H1 (cell line): ENCODE measurements at regions not wholly inside any gene's neighbourhood (a gene's known extent, or its start where the extent isn't known, plus 50 kb on each side); places are given as distances from the start of the nearest gene placed in this dataset.

Experiments used
- CTCF ChIA-PET: fragments of 300-600 bp; sonication (Branson Sonifier 250); formaldehyde crosslinking; loops from one replicate; lab custom pipeline; 2021; ENCODE audit not compliant: partially characterized antibody; lab: Charles Lee
- POLR2A ChIA-PET: fragments of 300-600 bp; sonication (Branson Sonifier 250); formaldehyde crosslinking; loops from one replicate; lab custom pipeline; 2021; ENCODE audit warnings: inconsistent platforms; ENCODE audit not compliant: partially characterized antibody; lab: Charles Lee
- DNase-seq, 2 experiments: peaks; one replicate each; pipeline versions ENCODE4 v3.0.0 to v3.0.0-alpha.2; 2010 to 2022; ENCODE audit warnings: low spot score in 2 of 2, low read depth in 1 of 2, mixed read lengths in 1 of 2
- FAIRE-seq: peaks from 2 replicates; lab custom pipeline; 2011; peaks lifted over from hg19 to GRCh38; lab: Jason Lieb, UNC
- H2AFZ ChIP-seq: 2 replicates; pipeline ENCODE4 v1.8.1; 2012; ENCODE audit warnings: low read length, inconsistent platforms
- H2AK5ac ChIP-seq: 2 replicates; pipeline ENCODE4 v1.6.1; 2013; ENCODE audit warnings: low read depth, low read length
- H2BK120ac ChIP-seq: replicated peaks from 2 replicates; pipeline ENCODE3; 2013; ENCODE audit warnings: low read depth, low read length, inconsistent platforms
- H2BK12ac ChIP-seq: 2 replicates; pipeline ENCODE4 v1.6.1; 2013; ENCODE audit warnings: low read depth, low read length
- H2BK15ac ChIP-seq: 2 replicates; pipeline ENCODE4 v1.6.1; 2013; ENCODE audit warnings: low read length
- H2BK20ac ChIP-seq: 2 replicates; pipeline ENCODE4 v1.6.1; 2013; ENCODE audit warnings: low read length
- H2BK5ac ChIP-seq: 2 replicates; pipeline ENCODE4 v1.6.1; 2013; ENCODE audit warnings: low read depth, low read length
- H3K14ac ChIP-seq: 2 replicates; pipeline ENCODE4 v1.6.1; 2013; ENCODE audit warnings: inconsistent platforms; ENCODE audit not compliant: insufficient read length
- H3K18ac ChIP-seq: 2 replicates; pipeline ENCODE4 v1.6.1; 2013; ENCODE audit warnings: low read length; ENCODE audit errors: extremely low read depth
- H3K23ac ChIP-seq: 2 replicates; pipeline ENCODE4 v1.6.1; 2013; ENCODE audit warnings: inconsistent platforms; ENCODE audit not compliant: insufficient read length
- H3K23me2 ChIP-seq: 2 replicates; pipeline ENCODE4 v1.6.1; 2013; ENCODE audit warnings: low read depth, low read length
- H3K27ac ChIP-seq: 2 replicates; pipeline ENCODE4 v1.6.1; 2011; ENCODE audit warnings: low read depth, low read length, inconsistent platforms
- H3K27me3 ChIP-seq, 4 experiments: replicated peaks in 1 of 4; 1 replicate in 1 of 4; 2 replicates in 3 of 4; pipeline versions ENCODE4 v1.6.1 to v1.8.1; 2011 to 2013; ENCODE audit warnings: low read length in 3 of 4, mild to moderate bottlenecking in 3 of 4, inconsistent platforms in 2 of 4, mixed read lengths in 2 of 4, moderate library complexity in 1 of 4; ENCODE audit not compliant: control insufficient read depth in 3 of 4, insufficient read depth in 3 of 4; ENCODE audit errors: extremely low read depth in 1 of 4
- H3K36me3 ChIP-seq, 4 experiments: 2 replicates each; pipeline versions ENCODE4 v1.6.1 to v1.8.1; 2011 to 2013; ENCODE audit warnings: mild to moderate bottlenecking in 4 of 4, low read length in 3 of 4, moderate library complexity in 2 of 4, control low read depth in 1 of 4, inconsistent platforms in 1 of 4; ENCODE audit not compliant: insufficient read depth in 4 of 4, control insufficient read depth in 2 of 4
- H3K4ac ChIP-seq: replicated peaks from 2 replicates; pipeline ENCODE3; 2013; ENCODE audit warnings: low read length, low read depth, mixed read lengths, inconsistent platforms; ENCODE audit not compliant: insufficient read length
- H3K4me1 ChIP-seq, 4 experiments: replicated peaks in 1 of 4; 1 replicate in 1 of 4; 2 replicates in 3 of 4; pipeline versions ENCODE4 v1.6.1 to v1.8.1; 2011 to 2013; ENCODE audit warnings: low read length in 3 of 4, inconsistent platforms in 2 of 4, mixed read lengths in 1 of 4; ENCODE audit not compliant: insufficient read depth in 4 of 4, control insufficient read depth in 3 of 4
- H3K4me2 ChIP-seq, 2 experiments: 2 replicates each; pipeline versions ENCODE4 v1.6.1 to v1.8.1; 2011 to 2013; ENCODE audit warnings: low read depth in 2 of 2, low read length in 2 of 2, control low read depth in 1 of 2, inconsistent platforms in 1 of 2, mild to moderate bottlenecking in 1 of 2; ENCODE audit not compliant: insufficient read depth in 1 of 2
- H3K4me3 ChIP-seq, 4 experiments: fragments of 200-600, 300-600 bp in 1 of 4; sonication (generic), shearing (Covaris generic), sonication (Bioruptor Twin) in 1 of 4; 2 replicates each; pipeline versions ENCODE4 v1.5.1 to v1.8.1; 2011 to 2016; ENCODE audit warnings: low read length in 4 of 4, low read depth in 3 of 4, control low read depth in 2 of 4, inconsistent platforms in 2 of 4, mild to moderate bottlenecking in 2 of 4, mixed read lengths in 1 of 4, moderate library complexity in 1 of 4; ENCODE audit not compliant: insufficient read depth in 2 of 4; ENCODE audit errors: extremely low read depth in 1 of 4
- H3K56ac ChIP-seq: replicated peaks from 2 replicates; pipeline ENCODE3; 2013; ENCODE audit warnings: low read depth, mild to moderate bottlenecking, mixed read lengths, low read length, inconsistent platforms; ENCODE audit not compliant: insufficient read length
- H3K79me1 ChIP-seq: 2 replicates; pipeline ENCODE4 v1.6.1; 2013; ENCODE audit warnings: low read depth, low read length, control low read depth
- H3K79me2 ChIP-seq, 2 experiments: 2 replicates each; pipeline versions ENCODE4 v1.6.1 to v1.8.1; 2012 to 2013; ENCODE audit warnings: low read length in 2 of 2, mild to moderate bottlenecking in 2 of 2, inconsistent platforms in 1 of 2; ENCODE audit not compliant: insufficient read depth in 2 of 2, control insufficient read depth in 1 of 2
- H3K9ac ChIP-seq, 4 experiments: replicated peaks in 1 of 4; 1 replicate in 1 of 4; 2 replicates in 3 of 4; pipeline versions ENCODE4 v1.6.1 to v1.8.1; 2011 to 2013; ENCODE audit warnings: low read depth in 3 of 4, low read length in 3 of 4, control low read depth in 2 of 4, mild to moderate bottlenecking in 2 of 4, moderate library complexity in 2 of 4, inconsistent platforms in 1 of 4; ENCODE audit errors: extremely low read depth in 1 of 4
- H3K9me3 ChIP-seq, 2 experiments: 2 replicates each; pipeline versions ENCODE4 v1.6.1 to v1.8.1; 2012 to 2013; ENCODE audit warnings: mild to moderate bottlenecking in 2 of 2, moderate library complexity in 2 of 2, control low read depth in 1 of 2, inconsistent platforms in 1 of 2, low read depth in 1 of 2, low read length in 1 of 2, mixed read lengths in 1 of 2; ENCODE audit not compliant: insufficient read depth in 2 of 2
- H4K20me1 ChIP-seq, 2 experiments: replicated peaks in 1 of 2; 2 replicates each; pipeline versions ENCODE3 to v1.8.1; 2011 to 2013; ENCODE audit warnings: inconsistent platforms in 2 of 2, low read length in 2 of 2, mild to moderate bottlenecking in 1 of 2; ENCODE audit not compliant: insufficient read depth in 2 of 2, control insufficient read depth in 1 of 2
- H4K5ac ChIP-seq: 2 replicates; pipeline ENCODE4 v1.6.1; 2013; ENCODE audit warnings: low read length, low read depth, mixed read lengths, inconsistent platforms; ENCODE audit not compliant: insufficient read length
- H4K8ac ChIP-seq: 2 replicates; pipeline ENCODE4 v1.8.0; 2013; ENCODE audit warnings: mild to moderate bottlenecking, moderate library complexity, low read length, inconsistent platforms; ENCODE audit not compliant: insufficient read depth; ENCODE audit errors: extremely low read depth
- H4K91ac ChIP-seq: replicated peaks from 2 replicates; pipeline ENCODE3; 2013; ENCODE audit warnings: low read length, mixed read lengths, inconsistent platforms; ENCODE audit not compliant: insufficient read length
- ATF3 ChIP-seq: IDR thresholded peaks from 2 replicates; pipeline ENCODE4 v1.6.1; 2011; ENCODE audit warnings: low read depth, mild to moderate bottlenecking, low read length; ENCODE audit not compliant: insufficient read depth
- CTBP2 ChIP-seq: IDR thresholded peaks from 2 replicates; pipeline ENCODE4 v1.7.0; 2011; ENCODE audit warnings: borderline replicate concordance, mild to moderate bottlenecking, moderate library complexity, mixed read lengths, low read length; ENCODE audit not compliant: insufficient read depth, insufficient read length
- MAFK ChIP-seq: IDR thresholded peaks from 2 replicates; pipeline ENCODE4 v1.6.1; 2012; ENCODE audit warnings: low read depth, mild to moderate bottlenecking, improper control_type of control experiment, low read length
- RAD21 ChIP-seq, 2 experiments: IDR thresholded peaks in 1 of 2; conservative IDR thresholded peaks in 1 of 2; 2 replicates each; pipeline ENCODE4 v1.6.1; 2011; ENCODE audit warnings: low read depth in 2 of 2, low read length in 2 of 2, improper control_type of control experiment in 1 of 2, inconsistent platforms in 1 of 2, mild to moderate bottlenecking in 1 of 2, moderate library complexity in 1 of 2
- WGBS, 2 experiments: shearing (Covaris generic) in 1 of 2; methylation state at CpG; one replicate each; pipeline versions ENCODE4 v1.1.6 to v1.1.7; 2013 to 2015; ENCODE audit warnings: low lambda C conversion rate in 2 of 2, mixed read lengths in 2 of 2, inconsistent platforms in 1 of 2, low coverage in 1 of 2, missing lambda C conversion rate in 1 of 2; ENCODE audit not compliant: insufficient replicate concordance in 2 of 2, insufficient coverage in 1 of 2, insufficient read length in 1 of 2; ENCODE audit errors: extremely low coverage in 1 of 2, missing lambda C conversion rate in 1 of 2; 5-methylcytosine and 5-hydroxymethylcytosine counted together

GRCh38 chr13:40193286-40194223, 472.9 kb downstream of the FOXO1 start:
- no peak overlapping the region for H3K4me2 ChIP-seq
- 89% methylated on average over 18 of the region's 18 CpGs; no CpG with 5 or more reads in 1 of the 2 experiments for WGBS, 2 experiments
- peaks cover 0 to 2% of the 10 kb centered on the region in 2 experiments for H4K20me1 ChIP-seq
- H2AFZ ChIP-seq, result no peak overlapping the region
- H4K91ac ChIP-seq, result no peak overlapping the region
- no peak overlapping the region for H3K27ac ChIP-seq
- H2AK5ac ChIP-seq, result no peak overlapping the region
- peaks cover 0 to 4% (median 0%) of the 10 kb centered on the region in 4 experiments; a peak in 2 of 7 replicates for H3K4me1 ChIP-seq
- no peaks in the 10 kb centered on the region for H3K79me1 ChIP-seq
- H3K56ac ChIP-seq, result no peak overlapping the region
- no peak overlapping the region for H3K9ac ChIP-seq
- no peak overlapping the region for H3K23ac ChIP-seq
- no peaks in the 10 kb centered on the region for H3K9me3 ChIP-seq
- H2BK15ac ChIP-seq, result no peak overlapping the region
- H3K36me3 ChIP-seq, result no peaks in the 10 kb centered on the region
- no peak overlapping the region for H2BK120ac ChIP-seq
- peaks cover 4% of the 10 kb centered on the region; the same call in 1 of the 2 replicates for H3K23me2 ChIP-seq
- POLR2A ChIA-PET, result no interaction called here
- H3K14ac ChIP-seq, result no peak overlapping the region
- FAIRE-seq (no peak), DNase-seq (no peak)
- H2BK20ac ChIP-seq, result no peak overlapping the region
- H2BK5ac ChIP-seq, result no peak overlapping the region
- H4K5ac ChIP-seq, result no peak overlapping the region
- H3K4me3 ChIP-seq, result no peak overlapping the region
- H3K18ac ChIP-seq, result no peak overlapping the region
- H3K79me2 ChIP-seq, result no peaks in the 10 kb centered on the region
- no peaks in the 10 kb centered on the region for H3K27me3 ChIP-seq
- CTCF ChIA-PET, result interaction anchor here (1.0 kb wide), 2 partner anchors 47 to 124 kb away, joined by 3 to 5 read pairs; no protein-coding TSS in a partner anchor
- H2BK12ac ChIP-seq, result no peak overlapping the region
- no peak for TF ChIP-seq CTBP2
- TF ChIP-seq RAD21 (IDR thresholded peaks at IDR 0.05 in 1 of 2, conservative IDR thresholded peaks at IDR 0.05 in 1 of 2; ENCODE audit: low read depth in 2 of 2, low read length in 2 of 2), result no peak
- no peak for TF ChIP-seq MAFK
- TF ChIP-seq ATF3, result no peak
- H4K8ac ChIP-seq, result no peak overlapping the region
- no peak overlapping the region for H3K4ac ChIP-seq
